22Rv1 (cell line): ENCODE measurements at regions not wholly inside any gene's neighbourhood (a gene's known extent, or its start where the extent isn't known, plus 50 kb on each side); places are given as distances from the start of the nearest gene placed in this dataset.

Experiments used
- CTCF ChIP-seq: fragments of 450-650 bp; IDR thresholded peaks from 2 replicates; pipeline ENCODE4 v1.5.1; 2017; ENCODE audit warnings: mild to moderate bottlenecking
- ZFX ChIP-seq: fragments of 450-650 bp; IDR thresholded peaks from 2 replicates; pipeline ENCODE4 v1.6.1; 2017; ENCODE audit warnings: antibody characterized with exemption, borderline replicate concordance

GRCh38 chr10:111973826-111974225 lies 209.7 kb downstream of the GPAM start:
- no peak for TF ChIP-seq ZFX
- TF ChIP-seq CTCF = no peak
